ENCODE measurements at regions not wholly inside any gene's neighbourhood (a gene's known extent, or its start where the extent isn't known, plus 50 kb on each side); places are given as distances from the start of the nearest gene placed in this dataset.

GRCh38 chr11:116472651-116473050 is 300.1 kb downstream of the BUD13 start:
- TF ChIP-seq CEBPB (IDR thresholded peaks at IDR 0.05) (no peak), TCF12 (IDR thresholded peaks at IDR 0.05; ENCODE audit: low read depth) (no peak), CREB1 (IDR thresholded peaks at IDR 0.05; ENCODE audit: low read depth) (no peak), YY1 (IDR thresholded peaks at IDR 0.05; ENCODE audit: low read depth) (no peak), NFIC (IDR thresholded peaks at IDR 0.05) (no peak), EP300 (IDR thresholded peaks at IDR 0.05; ENCODE audit: borderline replicate concordance) (no peak), TEAD4 (IDR thresholded peaks at IDR 0.05) (no peak), RAD21 (IDR thresholded peaks at IDR 0.05; ENCODE audit: low read depth) (no peak), REST (IDR thresholded peaks at IDR 0.05; ENCODE audit: low read depth) (no peak)
- TF ChIP-seq, protein P1, sequence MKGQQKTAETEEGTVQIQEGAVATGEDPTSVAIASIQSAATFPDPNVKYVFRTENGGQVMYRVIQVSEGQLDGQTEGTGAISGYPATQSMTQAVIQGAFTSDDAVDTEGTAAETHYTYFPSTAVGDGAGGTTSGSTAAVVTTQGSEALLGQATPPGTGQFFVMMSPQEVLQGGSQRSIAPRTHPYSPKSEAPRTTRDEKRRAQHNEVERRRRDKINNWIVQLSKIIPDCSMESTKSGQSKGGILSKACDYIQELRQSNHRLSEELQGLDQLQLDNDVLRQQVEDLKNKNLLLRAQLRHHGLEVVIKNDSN (IDR thresholded peaks at IDR 0.05): no peak
- TF ChIP-seq, protein P2, sequence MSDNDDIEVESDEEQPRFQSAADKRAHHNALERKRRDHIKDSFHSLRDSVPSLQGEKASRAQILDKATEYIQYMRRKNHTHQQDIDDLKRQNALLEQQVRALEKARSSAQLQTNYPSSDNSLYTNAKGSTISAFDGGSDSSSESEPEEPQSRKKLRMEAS (IDR thresholded peaks at IDR 0.05): no peak

DNA sequence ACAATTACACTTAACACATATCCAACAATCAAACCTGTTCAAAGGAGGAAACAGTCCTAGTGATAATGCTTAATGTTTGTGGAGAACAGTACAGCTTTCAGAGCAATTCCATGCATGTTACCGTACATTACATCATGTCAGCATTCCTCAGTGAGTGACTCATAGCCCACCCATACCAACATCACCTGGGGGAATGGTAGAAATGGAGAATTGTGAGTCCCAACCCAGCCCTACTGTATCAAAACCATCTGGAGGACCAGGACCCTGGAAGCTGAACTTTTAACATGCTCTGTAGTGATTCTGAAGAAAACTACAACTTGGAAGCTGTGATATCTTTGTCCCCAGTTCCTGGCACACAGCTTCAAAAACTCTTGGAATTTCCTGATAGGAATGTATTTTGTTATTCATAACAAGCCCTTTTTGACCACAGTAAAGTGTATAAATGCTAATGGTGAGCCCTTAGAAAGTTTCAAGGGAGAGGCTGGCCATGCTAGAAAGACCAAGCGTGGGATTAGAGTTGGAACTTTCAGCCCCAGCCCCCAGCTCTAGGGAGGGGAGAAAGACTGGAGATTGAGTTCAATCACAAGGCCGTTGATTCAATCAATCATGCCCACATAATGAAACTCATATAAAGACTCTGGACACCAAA is 301.1 kb downstream of the BUD13 start:
- no peak for TF ChIP-seq TCF12 (IDR thresholded peaks at IDR 0.05; ENCODE audit: low read depth)
- no peak for TF ChIP-seq EP300 (IDR thresholded peaks at IDR 0.05; ENCODE audit: borderline replicate concordance)
- TF ChIP-seq ZBTB7A (IDR thresholded peaks at IDR 0.05; ENCODE audit: low read depth): no peak
- no peak for TF ChIP-seq YY1 (IDR thresholded peaks at IDR 0.05; ENCODE audit: low read depth)
- no peak for TF ChIP-seq CEBPB (IDR thresholded peaks at IDR 0.05)
- no peak for TF ChIP-seq EGR1 (IDR thresholded peaks at IDR 0.05)
- no peak for TF ChIP-seq RAD21 (IDR thresholded peaks at IDR 0.05; ENCODE audit: low read depth)
- no peak for TF ChIP-seq REST (IDR thresholded peaks at IDR 0.05; ENCODE audit: low read depth)
- TF ChIP-seq, protein P1 (IDR thresholded peaks at IDR 0.05): no peak
- TF ChIP-seq FOXM1 (IDR thresholded peaks at IDR 0.05; ENCODE audit: borderline replicate concordance, low read depth): no peak
- no peak for TF ChIP-seq TEAD4 (IDR thresholded peaks at IDR 0.05)
- no peak for TF ChIP-seq CREB1 (IDR thresholded peaks at IDR 0.05; ENCODE audit: low read depth)

DNA sequence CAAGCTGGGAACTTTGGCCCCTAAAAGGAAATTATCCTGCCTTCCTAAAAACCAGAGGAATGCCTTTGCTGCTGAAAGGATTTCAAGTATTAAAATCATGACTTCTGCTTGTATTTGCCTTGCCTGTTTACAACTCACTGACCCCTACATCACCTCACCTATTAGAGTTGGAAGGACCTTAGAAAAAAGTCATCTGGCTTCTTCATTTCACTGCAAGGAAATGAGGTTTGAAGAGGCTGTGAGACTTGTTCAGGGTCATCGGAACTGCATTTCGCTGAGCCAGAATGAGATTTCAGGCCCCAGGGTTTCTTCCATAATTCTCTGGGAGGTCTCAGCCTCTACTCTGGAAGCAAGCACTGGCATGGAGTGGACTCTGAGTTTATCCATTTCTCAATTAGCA is 304.1 kb downstream of the BUD13 start:
- TF ChIP-seq EGR1 (IDR thresholded peaks at IDR 0.05): no peak
- TF ChIP-seq, protein P2 (IDR thresholded peaks at IDR 0.05): no peak
- TF ChIP-seq REST (IDR thresholded peaks at IDR 0.05; ENCODE audit: low read depth): no peak
- TF ChIP-seq NFIC (IDR thresholded peaks at IDR 0.05): no peak
- TF ChIP-seq RAD21 (IDR thresholded peaks at IDR 0.05; ENCODE audit: low read depth): no peak
- no peak for TF ChIP-seq YY1 (IDR thresholded peaks at IDR 0.05; ENCODE audit: low read depth)
- no peak for TF ChIP-seq TAF1 (IDR thresholded peaks at IDR 0.05; ENCODE audit: low read depth)
- TF ChIP-seq CEBPB (IDR thresholded peaks at IDR 0.05): no peak
- TF ChIP-seq EP300 (IDR thresholded peaks at IDR 0.05; ENCODE audit: borderline replicate concordance): no peak

DNA sequence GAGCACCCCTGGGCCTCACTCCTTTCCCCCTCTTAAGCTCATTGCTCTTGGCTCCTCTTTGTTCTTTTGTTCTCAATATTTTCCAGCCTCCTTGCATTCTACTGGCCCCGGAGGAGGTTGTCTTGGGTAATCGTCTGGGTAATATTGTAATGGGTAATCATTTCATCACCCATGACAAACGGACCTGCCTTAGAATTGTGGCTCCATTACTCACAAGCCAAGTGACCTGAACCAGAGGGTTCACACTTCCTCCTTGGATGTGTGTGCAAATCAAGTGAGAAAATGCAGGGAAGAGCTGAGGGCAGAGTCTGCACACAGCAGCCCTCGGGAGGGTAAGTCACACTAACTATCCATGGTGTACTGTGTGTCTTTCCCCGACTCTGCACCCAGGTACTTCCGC is 305.0 kb downstream of the BUD13 start:
- TF ChIP-seq TEAD4 (IDR thresholded peaks at IDR 0.05) (no peak), YY1 (IDR thresholded peaks at IDR 0.05; ENCODE audit: low read depth) (no peak), FOXM1 (IDR thresholded peaks at IDR 0.05; ENCODE audit: borderline replicate concordance, low read depth) (no peak), RAD21 (IDR thresholded peaks at IDR 0.05; ENCODE audit: low read depth) (no peak), TAF1 (IDR thresholded peaks at IDR 0.05; ENCODE audit: low read depth) (no peak), TCF12 (IDR thresholded peaks at IDR 0.05; ENCODE audit: low read depth) (no peak), NFIC (IDR thresholded peaks at IDR 0.05) (no peak), REST (IDR thresholded peaks at IDR 0.05; ENCODE audit: low read depth) (no peak), EP300 (IDR thresholded peaks at IDR 0.05; ENCODE audit: borderline replicate concordance) (no peak), EGR1 (IDR thresholded peaks at IDR 0.05) (no peak), CEBPB (IDR thresholded peaks at IDR 0.05) (no peak), ZBTB7A (IDR thresholded peaks at IDR 0.05; ENCODE audit: low read depth) (no peak), CREB1 (IDR thresholded peaks at IDR 0.05; ENCODE audit: low read depth) (no peak)
- TF ChIP-seq, protein P2 (IDR thresholded peaks at IDR 0.05): no peak
- TF ChIP-seq, protein P1 (IDR thresholded peaks at IDR 0.05): no peak

All from Ishikawa (cell line).